ENCODE measurements at regions not wholly inside any gene's neighbourhood (a gene's known extent, or its start where the extent isn't known, plus 50 kb on each side); places are given as distances from the start of the nearest gene placed in this dataset.

DNA sequence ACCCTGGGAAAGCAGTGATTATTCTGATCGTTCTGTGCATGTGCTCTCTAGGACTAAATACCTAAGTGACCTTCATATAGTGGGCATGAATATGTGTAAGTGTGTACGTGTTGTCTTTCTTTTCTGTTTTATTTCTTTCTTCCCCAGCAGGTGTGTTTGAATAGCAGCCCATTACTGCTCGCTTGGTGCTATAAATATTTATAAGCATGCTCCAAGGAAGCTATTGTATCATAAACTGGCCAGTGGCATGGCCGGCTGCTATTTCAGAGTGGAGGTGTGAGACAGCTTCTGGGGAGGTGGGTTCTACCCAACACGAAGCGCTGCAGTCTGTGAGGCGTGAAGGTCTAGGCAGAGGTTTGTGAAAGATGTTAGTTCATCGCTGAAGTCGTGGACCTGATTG is 641.8 kb downstream of the NTRK3 start:
- TF ChIP-seq, protein P1, sequence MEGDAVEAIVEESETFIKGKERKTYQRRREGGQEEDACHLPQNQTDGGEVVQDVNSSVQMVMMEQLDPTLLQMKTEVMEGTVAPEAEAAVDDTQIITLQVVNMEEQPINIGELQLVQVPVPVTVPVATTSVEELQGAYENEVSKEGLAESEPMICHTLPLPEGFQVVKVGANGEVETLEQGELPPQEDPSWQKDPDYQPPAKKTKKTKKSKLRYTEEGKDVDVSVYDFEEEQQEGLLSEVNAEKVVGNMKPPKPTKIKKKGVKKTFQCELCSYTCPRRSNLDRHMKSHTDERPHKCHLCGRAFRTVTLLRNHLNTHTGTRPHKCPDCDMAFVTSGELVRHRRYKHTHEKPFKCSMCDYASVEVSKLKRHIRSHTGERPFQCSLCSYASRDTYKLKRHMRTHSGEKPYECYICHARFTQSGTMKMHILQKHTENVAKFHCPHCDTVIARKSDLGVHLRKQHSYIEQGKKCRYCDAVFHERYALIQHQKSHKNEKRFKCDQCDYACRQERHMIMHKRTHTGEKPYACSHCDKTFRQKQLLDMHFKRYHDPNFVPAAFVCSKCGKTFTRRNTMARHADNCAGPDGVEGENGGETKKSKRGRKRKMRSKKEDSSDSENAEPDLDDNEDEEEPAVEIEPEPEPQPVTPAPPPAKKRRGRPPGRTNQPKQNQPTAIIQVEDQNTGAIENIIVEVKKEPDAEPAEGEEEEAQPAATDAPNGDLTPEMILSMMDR (conservative IDR thresholded peaks at IDR 0.05; ENCODE audit: low read depth, low read length) = no peak
- TF ChIP-seq RAD21 (IDR thresholded peaks at IDR 0.05; ENCODE audit: low read length) (no peak), POLR2A (IDR thresholded peaks at IDR 0.05; ENCODE audit: low read depth, low read length) (no peak), FOS (IDR thresholded peaks at IDR 0.05; ENCODE audit: low read depth, low read length) (no peak), MAZ (IDR thresholded peaks at IDR 0.05; ENCODE audit: borderline replicate concordance, low read depth, low read length) (no peak), RCOR1 (IDR thresholded peaks at IDR 0.05; ENCODE audit: insufficient replicate concordance, low read length) (no peak), BHLHE40 (IDR thresholded peaks at IDR 0.05; ENCODE audit: low read depth, low read length) (no peak), MXI1 (IDR thresholded peaks at IDR 0.05; ENCODE audit: borderline replicate concordance, low read depth, low read length) (no peak), CEBPB (IDR thresholded peaks at IDR 0.05; ENCODE audit: low read depth, low read length) (no peak), SMC3 (IDR thresholded peaks at IDR 0.05; ENCODE audit: low read depth, low read length) (no peak), RFX5 (IDR thresholded peaks at IDR 0.05; ENCODE audit: low read depth, low read length) (no peak)
- TF ChIP-seq, protein P2, sequence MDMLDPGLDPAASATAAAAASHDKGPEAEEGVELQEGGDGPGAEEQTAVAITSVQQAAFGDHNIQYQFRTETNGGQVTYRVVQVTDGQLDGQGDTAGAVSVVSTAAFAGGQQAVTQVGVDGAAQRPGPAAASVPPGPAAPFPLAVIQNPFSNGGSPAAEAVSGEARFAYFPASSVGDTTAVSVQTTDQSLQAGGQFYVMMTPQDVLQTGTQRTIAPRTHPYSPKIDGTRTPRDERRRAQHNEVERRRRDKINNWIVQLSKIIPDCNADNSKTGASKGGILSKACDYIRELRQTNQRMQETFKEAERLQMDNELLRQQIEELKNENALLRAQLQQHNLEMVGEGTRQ (IDR thresholded peaks at IDR 0.05; ENCODE audit: low read depth, low read length) = no peak
